Activated CD4-positive, CD25-positive, alpha-beta regulatory T cell treated with anti-CD3 and anti-CD28 coated beads, Interleukin-2, amount 50 U/mL, for 24 hours (primary cell): ENCODE measurements at regions not wholly inside any gene's neighbourhood (a gene's known extent, or its start where the extent isn't known, plus 50 kb on each side); places are given as distances from the start of the nearest gene placed in this dataset.
"Not testable (repeated sequence)": the region's sequence is repeated elsewhere in the genome, so short reads cannot be mapped to it uniquely, and the experiment has no call there.

ENCODE experiments used
- ATAC-seq, 2 donors: fragments of 150-1000 bp; cut with Tn5 transposase; one replicate each; pipeline ENCODE4 v1.10.0; 2021; ENCODE audit warnings: mild to moderate bottlenecking in 1 of 2, moderate library complexity in 1 of 2

GRCh38 chr4:114383721-114384120 is 214.9 kb upstream of the UGT8 start:
- no peak for ATAC-seq

- no peak for ATAC-seq
Measured at GRCh38 chr4:114384629-114385028, 214.0 kb upstream of the UGT8 start.

- ATAC-seq, result no peak
Measured at GRCh38 chr4:114385195-114385985, 213.2 kb upstream of the UGT8 start.

- no peak for ATAC-seq
Measured at GRCh38 chr4:114386637-114387233, 211.9 kb upstream of the UGT8 start.

GRCh38 chr4:114389070-114389685 is 209.4 kb upstream of the UGT8 start:
- peak in 1 of 2 donors; percentile 28 for ATAC-seq

GRCh38 chr4:114393295-114394038 is 205.1 kb upstream of the UGT8 start:
- no peak for ATAC-seq

- no peak for ATAC-seq
Measured at GRCh38 chr4:114396808-114397207, 201.8 kb upstream of the UGT8 start.

- no peak for ATAC-seq
Measured at GRCh38 chr4:114398410-114398809, 200.2 kb upstream of the UGT8 start.

GRCh38 chr4:114399105-114399504 is 199.5 kb upstream of the UGT8 start:
- no peak for ATAC-seq

GRCh38 chr4:114400531-114400930 is 198.1 kb upstream of the UGT8 start:
- ATAC-seq, result no peak

GRCh38 chr4:114401483-114401882 is 197.1 kb upstream of the UGT8 start:
- no peak for ATAC-seq

GRCh38 chr4:114417214-114417613 is 181.4 kb upstream of the UGT8 start:
- no peak for ATAC-seq

- ATAC-seq, result no peak
Measured at GRCh38 chr4:114420069-114420468, 178.5 kb upstream of the UGT8 start.

- ATAC-seq, result no peak
Measured at GRCh38 chr4:114423582-114423981, 175.0 kb upstream of the UGT8 start.

- no peak for ATAC-seq
Measured at GRCh38 chr4:114435116-114435515, 163.5 kb upstream of the UGT8 start.

GRCh38 chr4:114442856-114443255 is 155.8 kb upstream of the UGT8 start:
- no peak for ATAC-seq

GRCh38 chr4:114444211-114444610 is 154.4 kb upstream of the UGT8 start:
- no peak for ATAC-seq

GRCh38 chr4:114447963-114448516 is 150.6 kb upstream of the UGT8 start:
- not testable (repeated sequence) for ATAC-seq

GRCh38 chr4:114458728-114459127 is 139.9 kb upstream of the UGT8 start:
- ATAC-seq, result no peak

- ATAC-seq, result no peak
Measured at GRCh38 chr4:114464726-114465272, 133.8 kb upstream of the UGT8 start.

- ATAC-seq, result no peak
Measured at GRCh38 chr4:114465766-114466165, 132.8 kb upstream of the UGT8 start.

GRCh38 chr4:114466299-114466698 is 132.3 kb upstream of the UGT8 start:
- ATAC-seq, result no peak
